NCI-H1105 treated with DMSO at 0.1 percent for 48 hours (cell line): ENCODE measurements at regions not wholly inside any gene's neighbourhood (a gene's known extent, or its start where the extent isn't known, plus 50 kb on each side); places are given as distances from the start of the nearest gene placed in this dataset.

Source experiments
- DNase-seq: peaks from one replicate; lab custom pipeline; 2025; lab: John Stamatoyannopoulos, UW

DNA sequence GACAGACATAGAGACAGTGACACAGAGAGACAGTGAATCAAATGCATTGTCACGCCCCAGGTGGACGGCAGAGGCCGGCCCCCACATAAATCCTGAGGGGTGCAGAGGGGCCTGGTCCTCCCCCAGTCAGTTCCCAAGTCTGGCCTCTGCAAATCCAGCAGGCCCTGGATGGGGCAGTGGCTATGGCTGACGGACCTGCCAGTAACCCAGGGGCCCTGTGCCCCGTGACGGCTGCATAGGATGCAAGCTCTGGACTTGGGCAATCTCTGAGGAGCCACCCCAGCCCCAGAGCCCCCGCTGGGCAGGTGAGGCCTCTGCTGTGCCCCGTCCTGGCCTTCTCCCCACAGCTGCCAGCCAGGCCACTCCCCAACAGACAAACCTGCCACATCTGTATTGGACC is 204.5 kb downstream of the BRD1 start:
- DNase-seq: no peak

DNA sequence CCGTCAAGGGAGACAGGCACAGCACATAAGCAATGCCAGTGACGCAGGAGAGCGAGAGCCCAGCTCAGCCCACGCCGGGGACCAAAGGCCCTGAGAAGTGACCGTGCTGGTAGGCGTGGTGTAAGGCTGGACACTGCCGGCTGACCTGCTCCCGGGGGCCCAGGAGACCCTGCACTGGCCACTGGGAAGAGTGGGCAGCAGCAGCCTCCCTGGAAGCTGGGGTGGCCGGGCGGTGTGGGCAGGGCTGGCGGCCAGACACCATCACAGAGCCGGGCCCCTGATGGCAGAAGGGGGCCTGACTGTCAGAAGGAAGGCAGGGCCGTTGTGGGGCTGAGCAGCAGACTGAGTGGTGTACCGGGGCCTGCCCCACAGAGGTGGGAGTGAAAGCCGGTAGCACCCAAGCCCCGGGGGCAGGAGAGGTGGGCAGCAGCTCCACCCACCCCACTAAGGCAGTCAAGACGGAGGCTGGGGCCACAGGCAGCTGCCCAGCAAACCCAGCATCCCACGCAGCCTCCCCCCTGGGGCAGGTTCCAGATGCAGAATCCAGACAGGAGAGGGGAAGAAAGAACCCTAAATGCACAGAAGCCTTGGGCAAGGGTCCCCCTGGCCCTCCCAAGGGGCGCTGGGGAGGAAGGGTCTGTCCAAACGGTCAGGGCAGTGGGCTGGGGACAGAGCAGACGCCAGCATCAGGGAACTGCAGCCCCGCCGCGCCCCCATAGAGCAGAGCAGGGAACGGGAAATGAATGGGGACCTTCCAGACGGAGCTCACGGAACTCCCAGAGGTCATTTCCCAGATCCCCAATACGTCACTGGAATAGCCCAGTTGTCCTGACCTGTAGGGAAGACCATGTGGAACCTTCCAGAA is 205.2 kb downstream of the BRD1 start:
- no peak for DNase-seq

DNA sequence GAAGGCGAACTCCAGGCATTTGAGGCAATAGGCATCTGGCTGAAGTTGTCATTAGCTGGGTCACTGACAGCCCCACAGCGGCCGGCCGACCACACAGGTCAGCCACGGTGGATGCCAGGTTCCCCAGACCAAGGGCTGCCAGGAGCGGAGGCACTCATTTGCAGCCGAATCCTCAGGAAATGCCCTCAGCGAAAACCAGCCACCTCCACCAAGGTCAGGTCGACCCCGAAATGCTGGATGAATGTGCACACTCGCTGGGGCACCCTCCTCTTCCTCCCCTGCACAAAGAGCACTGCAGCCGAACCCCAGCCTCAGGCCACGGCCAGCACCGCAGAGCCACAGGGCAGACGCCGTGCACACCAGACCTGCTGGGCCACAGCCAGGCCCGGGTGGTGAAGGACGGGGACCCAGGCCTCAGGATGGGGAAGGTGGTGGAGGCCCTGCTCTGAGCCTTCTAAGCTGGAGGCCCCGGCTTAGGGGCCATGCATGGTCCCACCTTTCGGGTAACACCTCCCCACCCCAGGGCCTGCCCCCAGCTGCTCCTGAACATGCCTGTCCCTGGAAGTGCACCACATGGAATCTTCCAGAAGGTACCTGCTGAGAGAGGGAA is 206.0 kb downstream of the BRD1 start:
- DNase-seq: no peak

DNA sequence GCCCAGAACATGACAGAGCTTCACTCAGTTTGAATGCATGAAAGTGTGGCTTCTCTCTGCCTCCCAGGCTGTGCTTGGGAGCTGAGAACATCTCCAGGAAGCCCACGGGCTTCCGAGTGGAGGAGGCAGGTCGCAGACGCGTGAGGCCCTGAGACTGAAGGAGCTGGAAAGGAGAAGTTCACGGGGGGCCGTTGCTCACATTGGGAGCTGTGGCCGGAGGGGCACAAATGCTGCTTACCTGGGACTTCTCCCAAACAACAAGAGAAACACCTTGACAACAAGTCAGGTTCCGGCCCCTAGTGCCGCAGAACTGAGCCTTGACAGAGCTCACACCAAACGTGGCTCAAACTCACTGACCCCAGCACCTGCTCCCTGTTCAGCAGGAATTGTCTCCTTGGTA is 207.0 kb downstream of the BRD1 start:
- DNase-seq: no peak

DNA sequence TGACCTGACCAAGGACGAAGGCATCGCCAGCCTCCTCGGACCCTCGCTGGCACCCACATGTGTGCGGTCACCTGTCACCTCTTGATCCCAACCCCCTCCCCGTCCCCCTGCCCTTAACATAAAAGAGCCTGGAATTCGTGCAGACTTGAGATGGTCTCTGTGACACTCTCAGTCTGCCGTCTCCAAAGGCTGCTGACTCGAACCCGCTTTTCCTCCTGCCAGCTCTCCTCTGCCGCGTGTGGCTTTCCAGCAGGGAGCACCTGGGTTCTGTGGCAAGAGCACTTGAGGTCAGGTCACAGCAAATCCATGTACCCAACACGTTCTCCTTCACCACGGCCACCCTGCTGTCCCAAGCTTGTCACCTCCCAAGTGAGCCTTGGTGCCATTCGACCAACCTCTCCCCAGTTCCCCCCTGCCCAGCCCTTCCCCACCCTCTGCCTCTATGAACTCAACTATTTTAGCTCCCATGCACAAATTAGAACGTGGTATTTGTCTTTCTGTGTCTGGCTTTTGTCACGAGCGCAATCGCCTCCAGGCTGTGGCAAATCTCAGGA is 207.6 kb downstream of the BRD1 start:
- no peak for DNase-seq

DNA sequence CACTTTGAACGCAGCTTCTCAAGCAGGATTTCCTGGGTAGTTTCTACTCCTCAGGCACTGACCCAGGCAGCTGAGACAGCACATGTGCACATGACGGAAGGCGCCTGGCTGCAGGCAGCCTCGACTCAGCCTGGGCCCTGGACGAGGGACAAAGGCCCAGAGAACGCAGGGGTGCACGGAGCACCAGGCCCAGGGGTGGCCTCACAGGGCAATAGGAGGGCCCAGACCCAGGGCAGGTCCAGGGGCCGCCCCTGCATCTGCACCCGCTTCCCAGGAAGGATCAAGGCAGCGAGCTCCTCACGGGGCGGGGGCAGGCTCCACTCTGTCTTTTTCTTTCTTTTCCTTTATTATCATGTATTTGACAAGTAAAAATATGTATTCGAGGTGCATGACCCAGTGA is 208.4 kb downstream of the BRD1 start:
- DNase-seq: no peak

DNA sequence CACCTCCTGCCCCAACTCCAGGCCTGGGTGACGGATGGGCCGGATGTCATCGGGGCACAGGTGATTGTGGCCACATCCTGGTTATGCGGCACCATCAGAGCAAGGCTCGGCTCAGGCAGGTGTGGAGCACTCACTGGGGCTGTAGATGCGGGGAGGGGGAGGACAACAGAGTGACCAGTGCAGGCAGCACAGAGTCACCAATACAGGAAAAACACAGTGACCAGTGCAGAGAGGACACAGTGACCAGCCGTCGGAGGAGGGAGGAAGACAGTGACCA is 209.1 kb downstream of the BRD1 start:
- DNase-seq: no peak

DNA sequence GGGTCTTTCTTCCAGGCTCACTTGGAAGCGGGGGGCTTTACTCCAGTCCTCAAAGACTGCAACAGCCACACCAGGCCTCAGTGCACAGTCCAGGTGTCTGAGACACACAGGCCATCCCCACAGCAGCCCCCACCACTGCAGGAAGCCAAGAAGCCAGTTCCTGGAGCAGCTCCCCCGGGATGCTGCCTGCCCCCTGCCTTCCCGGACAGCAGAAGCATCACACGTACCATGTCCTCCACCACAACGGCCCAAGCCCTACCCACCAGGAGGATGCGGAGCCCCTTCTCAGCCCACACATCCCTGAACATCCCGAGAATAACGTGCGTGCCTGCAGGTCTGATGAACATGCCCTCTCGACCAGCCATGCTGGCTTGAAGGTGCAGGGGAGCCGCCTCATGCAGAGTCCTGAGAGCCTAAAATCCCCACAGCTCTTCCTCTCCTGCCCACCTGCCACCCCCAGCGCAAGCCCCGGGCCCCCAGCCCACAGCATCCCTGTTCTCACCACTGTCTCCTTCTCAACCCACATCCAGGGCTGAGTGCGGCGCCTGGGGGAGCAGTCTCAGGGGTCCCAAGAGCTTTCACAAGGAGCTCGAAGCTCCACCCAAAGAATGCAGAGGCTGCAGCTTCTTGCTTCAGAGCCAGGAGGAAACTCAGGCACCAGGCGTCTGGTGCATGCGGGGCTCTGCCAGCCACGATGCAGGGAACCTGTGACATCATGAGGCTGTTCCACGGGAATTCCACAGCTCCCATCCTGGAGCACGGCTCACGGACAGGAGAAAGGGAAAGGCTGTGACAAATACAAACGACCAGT is 209.6 kb downstream of the BRD1 start:
- DNase-seq: no peak

DNA sequence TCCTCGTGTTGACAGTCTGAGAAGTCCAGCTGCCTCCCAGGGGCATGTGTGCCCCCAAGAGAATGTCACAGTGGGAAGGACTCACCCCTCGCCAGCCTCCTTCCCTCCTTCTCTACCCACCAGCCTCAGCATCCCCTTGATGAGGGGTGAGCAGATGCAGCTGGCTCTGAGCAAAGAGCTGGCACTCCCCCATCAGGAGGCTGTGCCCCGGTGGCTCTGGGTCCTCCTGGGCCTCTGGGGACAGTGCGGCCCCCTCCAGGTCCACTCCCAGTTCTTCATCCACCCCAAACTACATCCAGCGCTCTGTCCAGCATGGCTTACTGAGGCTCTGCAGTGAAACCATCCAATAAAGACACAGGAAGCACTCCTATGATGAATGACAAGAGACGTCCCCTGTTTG is 210.4 kb downstream of the BRD1 start:
- DNase-seq: no peak

DNA sequence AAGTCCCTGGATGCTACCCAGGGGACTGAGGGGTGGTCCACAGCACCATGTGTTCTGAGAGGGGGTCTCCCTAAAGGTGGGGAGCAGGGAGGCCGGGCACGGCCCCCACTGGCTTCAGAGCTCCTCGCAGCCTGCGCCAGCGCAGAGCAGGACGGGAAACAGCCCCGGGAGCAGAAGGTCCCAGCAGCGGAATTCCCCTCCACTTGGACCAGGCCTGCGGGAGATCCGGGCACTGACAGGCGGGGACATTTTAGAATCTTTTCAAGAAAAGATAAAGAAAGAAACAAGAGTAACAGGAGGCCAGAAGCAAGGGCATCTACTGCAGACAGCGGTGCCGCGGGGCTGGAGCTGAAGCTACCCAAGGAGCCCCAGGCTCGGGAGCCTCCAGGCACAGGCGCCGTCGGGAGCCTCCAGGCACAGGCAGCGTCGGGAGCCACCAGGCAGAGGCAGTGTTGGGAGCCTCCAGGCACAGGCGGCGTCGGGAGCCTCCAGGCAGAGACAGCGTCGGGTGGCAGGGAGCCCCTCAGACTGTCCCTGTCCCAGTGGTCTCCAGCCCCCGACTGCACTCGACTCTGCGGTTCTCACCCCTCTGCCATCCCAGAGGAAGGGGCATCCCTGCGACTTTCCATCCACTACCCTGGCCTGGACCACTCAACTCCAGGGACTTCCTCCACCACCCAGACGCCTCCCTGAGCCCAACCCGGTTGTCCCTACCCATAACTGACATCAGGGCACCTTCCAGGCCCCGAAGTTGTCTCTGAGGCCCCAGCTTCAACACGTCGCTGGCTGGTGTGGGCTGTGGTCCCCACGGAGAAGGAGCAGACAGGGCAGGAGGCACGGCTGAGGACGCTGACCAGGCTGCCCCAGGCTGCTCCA is 211.1 kb downstream of the BRD1 start:
- DNase-seq: no peak

DNA sequence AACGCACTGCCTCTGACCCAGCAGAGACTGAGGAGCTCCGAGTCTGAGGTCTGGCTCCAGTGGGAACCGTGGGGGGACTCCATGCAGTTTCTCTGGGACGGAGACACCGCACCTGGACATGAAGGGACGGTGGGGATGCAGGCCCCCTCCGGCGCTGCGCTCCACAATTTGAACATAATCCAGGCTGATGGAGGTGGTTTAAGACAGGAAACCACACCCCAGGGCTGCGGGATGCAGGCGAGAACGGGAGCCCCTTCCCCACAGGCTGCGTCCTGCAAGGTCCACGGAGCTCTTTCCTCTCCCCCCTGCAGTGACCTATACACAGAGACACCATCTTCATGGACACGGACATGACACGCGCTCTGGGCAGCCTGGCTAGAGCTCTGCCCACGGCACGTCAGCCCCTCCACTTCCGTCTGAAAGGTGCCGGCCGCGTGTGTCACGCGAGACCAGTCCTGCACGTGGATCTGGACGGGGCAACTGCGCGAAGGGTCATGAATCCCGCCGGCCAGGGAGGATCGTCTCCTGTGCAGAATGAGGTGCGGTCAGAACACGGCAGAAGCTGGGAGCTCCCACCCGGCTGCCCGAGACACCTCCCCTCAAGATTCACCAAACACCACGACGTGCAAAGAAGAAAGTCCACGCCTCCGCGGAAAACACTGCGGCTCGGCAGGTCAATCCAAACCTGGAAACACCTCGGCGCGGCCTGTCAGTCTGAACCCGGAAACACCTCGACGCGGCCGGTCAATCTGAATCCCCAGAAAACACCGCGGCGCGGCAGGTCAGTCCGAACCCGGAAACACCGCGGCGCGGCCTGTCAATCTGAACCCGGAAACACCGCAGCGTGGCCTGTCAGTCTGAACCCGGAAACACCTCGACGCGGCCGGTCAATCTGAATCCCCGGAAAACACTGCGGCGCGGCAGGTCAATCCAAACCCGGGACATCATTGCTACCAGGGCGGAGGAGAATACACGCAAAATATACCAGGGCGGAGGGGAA is 212.4 kb downstream of the BRD1 start:
- DNase-seq: no peak

DNA sequence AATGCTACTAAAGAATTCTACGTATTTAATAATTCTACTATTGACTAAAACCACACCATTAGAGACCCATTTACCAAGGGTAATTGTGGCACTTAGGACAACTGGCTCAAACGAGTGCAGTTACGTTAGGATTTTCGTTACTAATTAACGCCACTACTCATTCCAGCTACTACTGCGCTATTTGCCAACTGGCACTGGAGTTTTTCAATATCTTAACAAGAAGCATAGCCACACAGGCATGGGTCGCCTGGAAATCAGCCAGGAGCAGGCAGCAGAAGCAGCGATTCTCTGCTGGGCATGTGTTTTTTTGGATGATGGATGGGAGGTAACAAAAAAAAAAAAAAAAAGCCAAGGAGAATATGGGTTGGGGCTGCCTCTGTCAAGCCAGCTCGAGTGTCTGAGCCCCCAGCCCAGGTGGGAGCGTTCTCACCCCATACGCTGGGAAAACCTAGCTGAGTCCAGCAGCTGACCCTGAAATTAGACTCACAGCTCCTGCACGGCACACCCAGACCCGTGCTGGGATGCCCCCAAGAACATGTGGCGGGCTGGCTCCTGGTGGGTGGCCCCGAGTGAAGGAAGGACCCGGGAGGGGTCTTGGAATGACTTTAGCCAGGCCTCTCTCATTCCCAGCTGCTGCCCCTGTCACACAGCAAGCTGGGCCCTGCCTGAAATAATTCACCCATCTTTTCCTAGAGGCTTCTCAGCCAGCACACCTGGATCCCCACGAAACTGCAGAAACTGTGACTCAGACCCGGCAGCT is 214.0 kb downstream of the BRD1 start:
- DNase-seq: no peak

DNA sequence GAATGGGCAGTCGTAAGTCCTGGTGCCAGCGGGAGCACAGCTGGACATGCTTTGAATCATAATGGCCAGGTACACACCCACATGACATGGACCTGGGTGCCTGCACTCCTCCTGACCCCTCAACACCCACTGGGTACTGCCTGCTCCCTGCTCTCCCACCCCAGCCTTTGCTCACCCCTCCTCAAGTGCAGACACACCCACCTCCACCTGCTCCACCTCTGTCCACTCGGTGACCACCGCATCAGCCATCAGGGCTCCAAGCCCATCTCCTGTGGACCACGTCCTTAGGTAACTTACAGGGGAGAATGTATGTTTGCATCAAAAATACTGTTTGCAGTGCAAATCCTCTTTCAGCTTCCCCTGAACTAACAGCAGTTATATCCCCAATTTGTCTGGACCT is 214.6 kb downstream of the BRD1 start:
- no peak for DNase-seq

DNA sequence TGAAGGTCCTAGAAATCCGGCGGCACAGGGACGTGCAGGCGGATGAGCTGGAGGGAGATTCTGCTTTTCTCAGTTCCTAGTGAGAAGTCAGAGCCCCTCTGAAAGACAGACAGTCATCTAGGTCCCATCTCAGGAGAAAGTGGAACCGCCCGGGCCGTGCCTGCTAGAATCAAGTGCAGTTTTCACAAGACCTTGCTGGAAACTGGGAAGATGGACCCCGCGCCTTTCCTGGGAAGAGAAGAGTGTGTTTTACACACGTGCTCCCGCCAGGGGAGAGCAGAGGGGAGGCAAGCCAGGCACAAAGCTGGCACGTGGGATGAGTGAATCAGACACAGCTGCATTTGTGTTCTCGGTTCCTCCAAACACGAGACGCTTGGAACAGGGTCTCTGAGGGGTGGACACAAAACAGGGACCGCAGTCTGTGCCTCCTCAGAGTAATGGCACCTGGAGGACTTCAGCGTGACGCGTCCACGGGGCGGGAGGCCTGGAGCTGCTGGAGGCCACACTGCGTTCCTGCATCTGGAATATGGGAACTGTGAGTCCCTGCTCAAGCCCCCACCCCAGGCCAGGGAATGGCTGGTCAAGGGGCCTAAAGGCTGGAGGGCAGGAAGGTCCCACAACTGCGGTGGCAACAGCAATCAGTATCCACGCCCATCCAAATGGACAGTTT is 218.3 kb downstream of the BRD1 start:
- no peak for DNase-seq

DNA sequence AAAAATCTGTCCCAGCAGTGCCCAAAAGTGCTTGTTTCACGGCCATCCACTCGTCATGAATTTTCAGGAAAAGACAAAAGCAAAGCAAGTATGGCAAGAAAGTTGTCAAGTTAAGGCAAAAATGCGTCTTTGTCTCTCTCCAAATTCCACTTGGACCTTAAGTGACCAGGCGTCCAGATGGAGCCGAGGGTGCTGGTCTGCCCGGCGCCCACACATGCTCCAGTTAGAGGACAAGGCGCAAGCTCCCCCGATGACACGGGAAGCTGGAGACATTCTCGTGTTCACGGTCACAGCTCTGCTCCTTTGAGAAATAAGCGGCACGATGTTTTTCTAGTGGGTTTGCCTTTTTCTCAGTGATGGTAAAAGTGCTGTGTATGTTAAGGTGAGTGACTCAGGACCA is 219.0 kb downstream of the BRD1 start:
- DNase-seq: no peak

DNA sequence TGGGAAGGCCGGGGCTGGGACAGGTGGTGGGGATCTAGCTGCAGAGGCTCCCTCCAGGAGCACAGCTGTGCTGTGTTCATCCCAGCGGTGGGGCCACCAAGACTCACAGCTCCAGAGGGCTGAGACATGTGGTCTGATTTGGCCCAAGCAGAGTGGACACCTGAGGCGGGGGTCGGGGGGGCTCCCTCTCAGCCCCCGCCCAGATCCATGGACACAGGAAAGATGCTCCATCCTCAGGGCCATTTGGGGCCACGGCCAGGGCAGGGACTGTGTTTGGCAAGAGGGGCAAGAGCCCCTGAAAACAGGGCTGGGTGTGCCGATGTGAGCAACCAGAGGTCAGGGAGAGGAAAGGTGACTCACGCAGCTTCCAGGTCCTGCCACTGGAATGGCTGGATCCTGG is 219.4 kb downstream of the BRD1 start:
- DNase-seq: no peak

DNA sequence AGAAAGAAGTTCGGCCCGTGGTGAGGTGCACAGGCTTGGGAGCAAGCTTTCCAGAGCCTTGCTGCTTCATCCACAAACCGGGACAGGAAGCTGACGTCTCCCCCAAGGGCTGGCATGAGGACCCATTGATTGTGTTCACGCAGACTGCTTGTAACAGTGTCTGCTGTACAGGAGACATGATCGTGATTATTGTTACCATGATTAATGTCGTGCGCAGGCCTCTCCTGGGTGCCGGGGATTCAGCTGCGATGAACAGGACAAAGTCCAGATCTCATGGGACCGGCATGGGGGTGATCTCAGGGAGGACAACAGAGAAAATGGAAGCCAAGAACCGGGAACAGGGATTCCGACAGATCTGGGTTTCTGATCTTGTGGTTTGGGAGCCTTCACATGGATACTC is 219.9 kb downstream of the BRD1 start:
- no peak for DNase-seq

DNA sequence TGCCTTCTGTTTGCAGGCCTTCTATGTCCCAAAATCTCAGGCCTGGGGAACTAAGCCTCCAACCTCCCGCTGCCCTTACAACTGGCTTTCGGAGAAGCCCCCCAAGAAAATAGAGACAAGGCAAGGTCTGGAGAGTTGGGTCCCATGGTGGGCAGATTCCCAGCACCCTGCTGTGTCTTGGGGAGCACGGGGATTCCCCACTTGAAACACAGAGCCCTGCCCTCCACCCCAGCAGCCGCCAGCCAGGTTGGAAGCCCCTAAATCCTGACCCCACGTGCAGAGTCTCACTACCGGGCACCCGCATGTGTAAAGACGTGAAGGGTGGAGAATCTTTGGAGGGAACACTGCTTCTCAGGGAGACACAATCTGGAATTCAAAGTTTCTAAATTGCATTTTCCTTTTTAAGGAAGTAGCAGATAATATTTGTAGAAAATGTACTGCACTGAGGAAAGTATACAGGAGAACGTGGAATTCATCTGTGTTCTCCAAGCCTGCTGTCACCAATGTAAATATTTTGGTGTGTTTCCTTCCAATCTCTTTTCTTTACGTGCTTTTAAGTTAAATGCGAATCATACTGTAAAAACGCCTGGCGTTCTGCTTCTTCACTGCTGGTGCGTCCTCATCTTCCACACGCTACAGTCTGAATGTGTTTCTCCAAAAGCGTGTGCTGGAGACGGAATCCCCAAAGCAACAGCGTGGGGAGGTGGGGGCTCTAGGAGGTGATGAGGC is 220.9 kb downstream of the BRD1 start:
- DNase-seq: no peak
